Endothelial cell (in vitro differentiated cells): ENCODE measurements at regions not wholly inside any gene's neighbourhood (a gene's known extent, or its start where the extent isn't known, plus 50 kb on each side); places are given as distances from the start of the nearest gene placed in this dataset.

Experiments
- DNase-seq: peaks from one replicate; pipeline ENCODE4 v3.0.0; 2021; ENCODE audit warnings: low spot score
- H3K27ac Mint-ChIP-seq: one replicate; pipeline ENCODE4 v1.8.0; 2021; ENCODE audit warnings: mixed read lengths, inconsistent platforms; ENCODE audit not compliant: unreplicated experiment
- H3K27me3 Mint-ChIP-seq: one replicate; pipeline ENCODE4 v1.8.0; 2021; ENCODE audit warnings: mild to moderate bottlenecking, moderate library complexity, mixed read lengths, inconsistent platforms; ENCODE audit not compliant: unreplicated experiment
- H3K36me3 Mint-ChIP-seq: one replicate; pipeline ENCODE4 v1.8.0; 2021; ENCODE audit warnings: mild to moderate bottlenecking, low read depth, mixed read lengths, inconsistent platforms; ENCODE audit not compliant: unreplicated experiment
- H3K4me1 Mint-ChIP-seq: one replicate; pipeline ENCODE4 v1.8.0; 2021; ENCODE audit warnings: mild to moderate bottlenecking, mixed read lengths, inconsistent platforms; ENCODE audit not compliant: unreplicated experiment
- H3K4me3 Mint-ChIP-seq: one replicate; pipeline ENCODE4 v1.8.0; 2021; ENCODE audit warnings: mild to moderate bottlenecking, mixed read lengths, inconsistent platforms; ENCODE audit not compliant: unreplicated experiment
- H3K9me3 Mint-ChIP-seq: one replicate; pipeline ENCODE4 v1.8.0; 2021; ENCODE audit warnings: mixed read lengths, inconsistent platforms; ENCODE audit not compliant: unreplicated experiment
- TF ChIP-seq, protein P1 (sequence below): fragments of 200-600 bp; sonication (generic); IDR thresholded peaks from one replicate; pipeline ENCODE4 v1.5.0; 2021; ENCODE audit warnings: antibody characterized with exemption; ENCODE audit not compliant: unreplicated experiment

DNA sequence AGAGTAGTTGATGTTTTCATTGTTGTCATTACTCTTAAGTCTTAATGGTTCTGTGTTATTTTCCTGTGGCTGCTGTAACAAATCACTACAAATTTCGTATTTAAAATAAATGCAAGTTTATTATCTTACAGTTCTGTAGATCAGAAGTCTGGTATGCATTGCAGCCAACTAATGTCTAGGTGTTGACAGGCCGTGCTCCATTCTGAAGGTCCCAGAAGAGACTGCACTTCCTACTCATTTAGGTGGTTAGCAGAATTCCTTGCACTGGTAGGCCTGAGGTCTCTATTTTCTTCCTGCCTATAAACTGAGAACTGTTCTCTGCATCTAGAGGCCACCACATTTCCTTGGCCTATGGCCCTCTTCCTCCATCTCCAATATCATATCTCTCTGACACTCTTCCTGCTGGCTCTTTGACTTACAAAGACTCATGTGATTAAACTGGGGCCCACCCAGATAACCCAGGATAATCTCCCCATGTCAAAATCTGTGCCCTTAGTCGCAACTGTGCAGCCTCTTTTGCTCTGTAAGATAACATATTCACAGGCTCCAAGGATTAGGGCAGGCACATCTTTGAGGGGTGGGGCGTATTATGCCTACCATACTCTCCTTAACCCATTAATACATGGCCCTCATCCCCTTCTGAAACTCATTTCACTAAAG is 468.4 kb downstream of the FOXO1 start:
- no peak overlapping the region for H3K4me3 Mint-ChIP-seq
- H3K4me1 Mint-ChIP-seq = peaks cover 17% of the 10 kb centered on the region
- H3K36me3 Mint-ChIP-seq = peaks cover 3% of the 10 kb centered on the region
- TF ChIP-seq, protein P1, sequence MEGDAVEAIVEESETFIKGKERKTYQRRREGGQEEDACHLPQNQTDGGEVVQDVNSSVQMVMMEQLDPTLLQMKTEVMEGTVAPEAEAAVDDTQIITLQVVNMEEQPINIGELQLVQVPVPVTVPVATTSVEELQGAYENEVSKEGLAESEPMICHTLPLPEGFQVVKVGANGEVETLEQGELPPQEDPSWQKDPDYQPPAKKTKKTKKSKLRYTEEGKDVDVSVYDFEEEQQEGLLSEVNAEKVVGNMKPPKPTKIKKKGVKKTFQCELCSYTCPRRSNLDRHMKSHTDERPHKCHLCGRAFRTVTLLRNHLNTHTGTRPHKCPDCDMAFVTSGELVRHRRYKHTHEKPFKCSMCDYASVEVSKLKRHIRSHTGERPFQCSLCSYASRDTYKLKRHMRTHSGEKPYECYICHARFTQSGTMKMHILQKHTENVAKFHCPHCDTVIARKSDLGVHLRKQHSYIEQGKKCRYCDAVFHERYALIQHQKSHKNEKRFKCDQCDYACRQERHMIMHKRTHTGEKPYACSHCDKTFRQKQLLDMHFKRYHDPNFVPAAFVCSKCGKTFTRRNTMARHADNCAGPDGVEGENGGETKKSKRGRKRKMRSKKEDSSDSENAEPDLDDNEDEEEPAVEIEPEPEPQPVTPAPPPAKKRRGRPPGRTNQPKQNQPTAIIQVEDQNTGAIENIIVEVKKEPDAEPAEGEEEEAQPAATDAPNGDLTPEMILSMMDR = no peak
- no peak overlapping the region for H3K27ac Mint-ChIP-seq
- no peak for DNase-seq
- no peaks in the 10 kb centered on the region for H3K9me3 Mint-ChIP-seq
- H3K27me3 Mint-ChIP-seq = peaks cover 3% of the 10 kb centered on the region

DNA sequence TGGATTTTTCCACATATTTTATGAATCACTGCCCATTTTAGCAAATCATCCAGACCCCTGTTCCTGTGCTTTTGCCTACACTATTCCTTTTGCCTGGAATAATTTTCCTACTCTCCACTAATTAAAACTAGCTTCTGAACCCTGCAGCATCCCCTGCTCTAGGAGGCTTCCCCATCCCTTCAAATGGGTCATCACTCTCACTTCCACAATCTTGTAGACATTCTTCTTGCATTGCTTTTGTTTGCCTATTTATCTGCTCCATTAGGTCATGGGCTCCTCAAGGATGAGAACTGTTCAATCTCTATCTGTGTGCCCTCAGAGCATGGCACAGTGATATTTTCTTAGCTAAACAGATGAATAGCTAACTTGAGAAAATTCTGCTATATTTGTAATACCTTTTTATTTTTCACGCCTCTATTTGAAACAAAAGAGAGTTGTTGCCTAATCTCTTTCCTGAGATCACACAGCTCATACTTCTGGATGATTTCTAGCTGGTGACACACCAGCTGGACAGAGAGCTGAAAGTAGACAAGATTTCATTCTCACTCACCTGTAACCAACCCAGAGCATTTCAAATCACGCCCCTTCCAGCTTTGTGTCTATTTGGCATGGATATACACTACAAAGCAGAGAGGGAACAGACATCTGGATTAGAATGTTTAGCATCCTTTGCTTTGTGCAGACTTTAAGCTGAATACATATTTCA is 466.0 kb downstream of the FOXO1 start:
- TF ChIP-seq, protein P1 = no peak
- no peak for DNase-seq
- no peaks in the 10 kb centered on the region for H3K4me1 Mint-ChIP-seq
- no peaks in the 10 kb centered on the region for H3K27me3 Mint-ChIP-seq
- no peak overlapping the region for H3K4me3 Mint-ChIP-seq
- no peak overlapping the region for H3K27ac Mint-ChIP-seq
- no peaks in the 10 kb centered on the region for H3K9me3 Mint-ChIP-seq
- no peaks in the 10 kb centered on the region for H3K36me3 Mint-ChIP-seq

DNA sequence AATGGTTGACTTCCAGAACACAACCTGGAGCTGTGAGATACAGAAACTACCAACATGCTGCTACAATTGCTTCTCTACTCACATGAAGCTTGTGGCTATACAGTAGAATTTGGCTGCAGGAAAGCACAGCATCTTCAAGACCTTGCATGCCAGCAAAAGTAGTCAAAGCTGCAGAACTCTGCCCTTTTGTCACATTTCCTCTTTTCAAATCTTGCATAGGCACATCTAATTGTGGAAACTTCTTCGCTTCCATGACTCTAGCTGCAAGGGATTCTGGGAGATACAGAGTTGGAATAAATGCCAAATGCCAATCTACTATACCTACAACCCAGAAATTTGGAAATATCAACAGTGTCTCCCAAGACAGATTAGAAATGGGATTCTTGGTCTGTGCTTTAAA is 462.2 kb downstream of the FOXO1 start:
- H3K27ac Mint-ChIP-seq = no peak overlapping the region
- no peaks in the 10 kb centered on the region for H3K36me3 Mint-ChIP-seq
- peaks cover 3% of the 10 kb centered on the region for H3K27me3 Mint-ChIP-seq
- no peak overlapping the region for H3K4me3 Mint-ChIP-seq
- TF ChIP-seq, protein P1 = no peak
- H3K4me1 Mint-ChIP-seq = peaks cover 10% of the 10 kb centered on the region
- no peak for DNase-seq
- H3K9me3 Mint-ChIP-seq = no peaks in the 10 kb centered on the region

DNA sequence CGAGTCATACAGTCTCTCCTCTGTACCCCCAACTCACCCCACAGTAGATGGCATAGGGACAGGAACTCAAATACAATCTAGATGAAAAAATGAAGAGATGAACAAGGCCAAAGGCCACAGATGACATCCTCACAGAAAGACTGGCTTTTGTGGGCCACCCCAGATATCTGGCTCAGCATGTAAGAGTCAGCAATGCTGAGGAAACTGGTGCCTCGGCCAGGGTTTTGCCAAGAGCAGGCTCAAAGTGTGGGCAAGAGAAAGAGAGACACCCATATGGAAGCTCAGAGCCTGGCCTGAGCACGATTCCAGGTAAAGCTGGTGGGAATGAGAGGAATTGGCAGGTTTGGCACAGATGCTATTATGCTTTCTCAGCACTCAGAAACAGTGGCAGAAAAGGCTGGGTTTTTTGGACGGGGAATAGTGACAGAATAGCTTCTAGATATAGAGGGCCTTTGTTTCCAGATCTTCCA is 460.6 kb downstream of the FOXO1 start:
- H3K9me3 Mint-ChIP-seq = no peaks in the 10 kb centered on the region
- no peak overlapping the region for H3K4me3 Mint-ChIP-seq
- H3K4me1 Mint-ChIP-seq = peaks cover 10% of the 10 kb centered on the region
- DNase-seq = no peak
- no peaks in the 10 kb centered on the region for H3K36me3 Mint-ChIP-seq
- H3K27ac Mint-ChIP-seq = no peak overlapping the region
- TF ChIP-seq, protein P1 = no peak
- peaks cover 3% of the 10 kb centered on the region for H3K27me3 Mint-ChIP-seq
